GM23338 (cell line): ENCODE measurements at regions not wholly inside any gene's neighbourhood (a gene's known extent, or its start where the extent isn't known, plus 50 kb on each side); places are given as distances from the start of the nearest gene placed in this dataset.

Experiments
- CREB1 ChIP-seq: fragments of 250-450 bp; sonication (Bioruptor Pico); IDR thresholded peaks from 2 replicates; pipeline ENCODE4 v1.5.0; 2020; ENCODE audit warnings: low read depth, mild to moderate bottlenecking, moderate library complexity
- ETS1 ChIP-seq: IDR thresholded peaks from 2 replicates; pipeline ENCODE4 v1.6.1; 2016; ENCODE audit warnings: antibody characterized with exemption
- EZH2 ChIP-seq: fragments of 200-600 bp; sonication (generic); IDR thresholded peaks from one replicate; pipeline ENCODE4 v1.8.0; 2017; ENCODE audit warnings: antibody characterized with exemption, mild to moderate bottlenecking, low read depth; ENCODE audit not compliant: unreplicated experiment
- EZH2phosphoT487 ChIP-seq: fragments of 200-600 bp; sonication (generic); IDR thresholded peaks from one replicate; pipeline ENCODE4 v1.8.1; 2018; ENCODE audit warnings: antibody characterized with exemption; ENCODE audit not compliant: unreplicated experiment
- JUNB ChIP-seq: IDR thresholded peaks from one replicate; pipeline ENCODE4 v1.6.1; 2016; ENCODE audit warnings: antibody characterized with exemption; ENCODE audit not compliant: unreplicated experiment
- NANOG ChIP-seq: IDR thresholded peaks from 2 replicates; pipeline ENCODE4 v1.6.1; 2016; ENCODE audit warnings: antibody characterized with exemption, borderline replicate concordance
- POLR2AphosphoS5 ChIP-seq: IDR thresholded peaks from 2 replicates; pipeline ENCODE4 v1.6.1; 2016; ENCODE audit warnings: antibody characterized with exemption, low read depth
- STAT1 ChIP-seq: IDR thresholded peaks from one replicate; pipeline ENCODE4 v1.6.1; 2016; ENCODE audit warnings: antibody characterized with exemption; ENCODE audit not compliant: unreplicated experiment
- ZNF114 ChIP-seq: fragments of 250-450 bp; sonication (Bioruptor Pico); IDR thresholded peaks from 2 replicates; pipeline ENCODE4 v1.5.0; 2020; ENCODE audit warnings: mild to moderate bottlenecking, moderate library complexity
- ZNF331 ChIP-seq: fragments of 250-450 bp; sonication (Bioruptor Pico); IDR thresholded peaks from 2 replicates; pipeline ENCODE4 v1.5.0; 2020; ENCODE audit warnings: low read depth, mild to moderate bottlenecking, moderate library complexity
- TF ChIP-seq, protein P1 (sequence below): IDR thresholded peaks from one replicate; pipeline ENCODE4 v1.6.1; 2018; ENCODE audit warnings: antibody characterized with exemption; ENCODE audit not compliant: unreplicated experiment
- TF ChIP-seq, protein P2 (sequence below), 2 experiments: fragments of 200-600 bp in 1 of 2; sonication (generic) in 1 of 2; conservative IDR thresholded peaks; 2 replicates each; pipeline versions ENCODE4 v1.5.1 to v1.6.1; 2016 to 2017; ENCODE audit warnings: antibody characterized with exemption in 2 of 2, low read depth in 2 of 2, mild to moderate bottlenecking in 2 of 2, moderate library complexity in 1 of 2
- TF ChIP-seq, protein P3 (sequence below): fragments of 250-450 bp; sonication (Bioruptor Pico); IDR thresholded peaks from 2 replicates; pipeline ENCODE4 v1.5.0; 2020; ENCODE audit warnings: mild to moderate bottlenecking, moderate library complexity

DNA sequence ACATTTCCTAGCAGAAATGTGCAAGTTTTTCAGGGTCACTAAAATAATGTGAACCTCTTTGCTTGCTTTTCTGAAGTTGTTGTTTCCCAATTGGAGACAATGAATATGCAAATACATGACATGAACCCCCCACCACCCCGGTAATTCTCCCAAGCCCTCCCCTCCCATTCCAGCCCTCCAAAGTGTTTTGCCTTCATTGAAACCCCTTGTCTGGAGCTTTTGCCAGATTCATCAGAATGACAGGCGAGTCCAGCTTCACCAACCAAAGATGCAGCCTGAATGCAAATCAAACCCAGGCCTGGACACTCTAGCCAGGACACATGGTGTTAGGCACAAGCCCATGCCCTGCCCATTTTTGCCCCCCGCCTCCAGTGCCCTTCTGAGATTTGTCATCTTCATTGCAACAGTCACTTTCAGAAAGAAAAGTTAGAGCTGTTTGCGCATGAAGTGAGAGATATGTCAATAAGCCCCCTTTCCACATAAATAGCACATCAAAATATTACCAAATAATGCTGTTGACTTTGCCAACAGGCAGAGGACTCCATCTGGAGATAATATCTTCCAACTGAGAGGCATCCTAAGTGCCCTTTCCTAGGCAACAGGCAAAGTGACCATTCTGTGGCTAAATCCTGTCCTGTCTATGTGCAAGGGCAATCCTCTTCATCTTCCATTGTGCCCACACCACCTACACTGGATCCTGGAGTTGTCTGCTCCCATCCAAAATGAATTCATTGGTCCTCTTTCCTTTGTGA is 145.6 kb upstream of the NFIA start:
- TF ChIP-seq, protein P1, sequence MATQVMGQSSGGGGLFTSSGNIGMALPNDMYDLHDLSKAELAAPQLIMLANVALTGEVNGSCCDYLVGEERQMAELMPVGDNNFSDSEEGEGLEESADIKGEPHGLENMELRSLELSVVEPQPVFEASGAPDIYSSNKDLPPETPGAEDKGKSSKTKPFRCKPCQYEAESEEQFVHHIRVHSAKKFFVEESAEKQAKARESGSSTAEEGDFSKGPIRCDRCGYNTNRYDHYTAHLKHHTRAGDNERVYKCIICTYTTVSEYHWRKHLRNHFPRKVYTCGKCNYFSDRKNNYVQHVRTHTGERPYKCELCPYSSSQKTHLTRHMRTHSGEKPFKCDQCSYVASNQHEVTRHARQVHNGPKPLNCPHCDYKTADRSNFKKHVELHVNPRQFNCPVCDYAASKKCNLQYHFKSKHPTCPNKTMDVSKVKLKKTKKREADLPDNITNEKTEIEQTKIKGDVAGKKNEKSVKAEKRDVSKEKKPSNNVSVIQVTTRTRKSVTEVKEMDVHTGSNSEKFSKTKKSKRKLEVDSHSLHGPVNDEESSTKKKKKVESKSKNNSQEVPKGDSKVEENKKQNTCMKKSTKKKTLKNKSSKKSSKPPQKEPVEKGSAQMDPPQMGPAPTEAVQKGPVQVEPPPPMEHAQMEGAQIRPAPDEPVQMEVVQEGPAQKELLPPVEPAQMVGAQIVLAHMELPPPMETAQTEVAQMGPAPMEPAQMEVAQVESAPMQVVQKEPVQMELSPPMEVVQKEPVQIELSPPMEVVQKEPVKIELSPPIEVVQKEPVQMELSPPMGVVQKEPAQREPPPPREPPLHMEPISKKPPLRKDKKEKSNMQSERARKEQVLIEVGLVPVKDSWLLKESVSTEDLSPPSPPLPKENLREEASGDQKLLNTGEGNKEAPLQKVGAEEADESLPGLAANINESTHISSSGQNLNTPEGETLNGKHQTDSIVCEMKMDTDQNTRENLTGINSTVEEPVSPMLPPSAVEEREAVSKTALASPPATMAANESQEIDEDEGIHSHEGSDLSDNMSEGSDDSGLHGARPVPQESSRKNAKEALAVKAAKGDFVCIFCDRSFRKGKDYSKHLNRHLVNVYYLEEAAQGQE = no peak
- TF ChIP-seq, protein P2, sequence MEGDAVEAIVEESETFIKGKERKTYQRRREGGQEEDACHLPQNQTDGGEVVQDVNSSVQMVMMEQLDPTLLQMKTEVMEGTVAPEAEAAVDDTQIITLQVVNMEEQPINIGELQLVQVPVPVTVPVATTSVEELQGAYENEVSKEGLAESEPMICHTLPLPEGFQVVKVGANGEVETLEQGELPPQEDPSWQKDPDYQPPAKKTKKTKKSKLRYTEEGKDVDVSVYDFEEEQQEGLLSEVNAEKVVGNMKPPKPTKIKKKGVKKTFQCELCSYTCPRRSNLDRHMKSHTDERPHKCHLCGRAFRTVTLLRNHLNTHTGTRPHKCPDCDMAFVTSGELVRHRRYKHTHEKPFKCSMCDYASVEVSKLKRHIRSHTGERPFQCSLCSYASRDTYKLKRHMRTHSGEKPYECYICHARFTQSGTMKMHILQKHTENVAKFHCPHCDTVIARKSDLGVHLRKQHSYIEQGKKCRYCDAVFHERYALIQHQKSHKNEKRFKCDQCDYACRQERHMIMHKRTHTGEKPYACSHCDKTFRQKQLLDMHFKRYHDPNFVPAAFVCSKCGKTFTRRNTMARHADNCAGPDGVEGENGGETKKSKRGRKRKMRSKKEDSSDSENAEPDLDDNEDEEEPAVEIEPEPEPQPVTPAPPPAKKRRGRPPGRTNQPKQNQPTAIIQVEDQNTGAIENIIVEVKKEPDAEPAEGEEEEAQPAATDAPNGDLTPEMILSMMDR (conservative IDR thresholded peaks at IDR 0.05; ENCODE audit: low read depth in 2 of 2) = no peak
- TF ChIP-seq CREB1 (CRISPR knock-in tag) (no peak), EZH2phosphoT487 (no peak), JUNB (no peak), EZH2 (no peak), STAT1 (no peak), POLR2AphosphoS5 (no peak), NANOG (no peak), ETS1 (no peak), ZNF331 (CRISPR knock-in tag) (no peak), ZNF114 (CRISPR knock-in tag) (no peak)
- TF ChIP-seq, protein P3, sequence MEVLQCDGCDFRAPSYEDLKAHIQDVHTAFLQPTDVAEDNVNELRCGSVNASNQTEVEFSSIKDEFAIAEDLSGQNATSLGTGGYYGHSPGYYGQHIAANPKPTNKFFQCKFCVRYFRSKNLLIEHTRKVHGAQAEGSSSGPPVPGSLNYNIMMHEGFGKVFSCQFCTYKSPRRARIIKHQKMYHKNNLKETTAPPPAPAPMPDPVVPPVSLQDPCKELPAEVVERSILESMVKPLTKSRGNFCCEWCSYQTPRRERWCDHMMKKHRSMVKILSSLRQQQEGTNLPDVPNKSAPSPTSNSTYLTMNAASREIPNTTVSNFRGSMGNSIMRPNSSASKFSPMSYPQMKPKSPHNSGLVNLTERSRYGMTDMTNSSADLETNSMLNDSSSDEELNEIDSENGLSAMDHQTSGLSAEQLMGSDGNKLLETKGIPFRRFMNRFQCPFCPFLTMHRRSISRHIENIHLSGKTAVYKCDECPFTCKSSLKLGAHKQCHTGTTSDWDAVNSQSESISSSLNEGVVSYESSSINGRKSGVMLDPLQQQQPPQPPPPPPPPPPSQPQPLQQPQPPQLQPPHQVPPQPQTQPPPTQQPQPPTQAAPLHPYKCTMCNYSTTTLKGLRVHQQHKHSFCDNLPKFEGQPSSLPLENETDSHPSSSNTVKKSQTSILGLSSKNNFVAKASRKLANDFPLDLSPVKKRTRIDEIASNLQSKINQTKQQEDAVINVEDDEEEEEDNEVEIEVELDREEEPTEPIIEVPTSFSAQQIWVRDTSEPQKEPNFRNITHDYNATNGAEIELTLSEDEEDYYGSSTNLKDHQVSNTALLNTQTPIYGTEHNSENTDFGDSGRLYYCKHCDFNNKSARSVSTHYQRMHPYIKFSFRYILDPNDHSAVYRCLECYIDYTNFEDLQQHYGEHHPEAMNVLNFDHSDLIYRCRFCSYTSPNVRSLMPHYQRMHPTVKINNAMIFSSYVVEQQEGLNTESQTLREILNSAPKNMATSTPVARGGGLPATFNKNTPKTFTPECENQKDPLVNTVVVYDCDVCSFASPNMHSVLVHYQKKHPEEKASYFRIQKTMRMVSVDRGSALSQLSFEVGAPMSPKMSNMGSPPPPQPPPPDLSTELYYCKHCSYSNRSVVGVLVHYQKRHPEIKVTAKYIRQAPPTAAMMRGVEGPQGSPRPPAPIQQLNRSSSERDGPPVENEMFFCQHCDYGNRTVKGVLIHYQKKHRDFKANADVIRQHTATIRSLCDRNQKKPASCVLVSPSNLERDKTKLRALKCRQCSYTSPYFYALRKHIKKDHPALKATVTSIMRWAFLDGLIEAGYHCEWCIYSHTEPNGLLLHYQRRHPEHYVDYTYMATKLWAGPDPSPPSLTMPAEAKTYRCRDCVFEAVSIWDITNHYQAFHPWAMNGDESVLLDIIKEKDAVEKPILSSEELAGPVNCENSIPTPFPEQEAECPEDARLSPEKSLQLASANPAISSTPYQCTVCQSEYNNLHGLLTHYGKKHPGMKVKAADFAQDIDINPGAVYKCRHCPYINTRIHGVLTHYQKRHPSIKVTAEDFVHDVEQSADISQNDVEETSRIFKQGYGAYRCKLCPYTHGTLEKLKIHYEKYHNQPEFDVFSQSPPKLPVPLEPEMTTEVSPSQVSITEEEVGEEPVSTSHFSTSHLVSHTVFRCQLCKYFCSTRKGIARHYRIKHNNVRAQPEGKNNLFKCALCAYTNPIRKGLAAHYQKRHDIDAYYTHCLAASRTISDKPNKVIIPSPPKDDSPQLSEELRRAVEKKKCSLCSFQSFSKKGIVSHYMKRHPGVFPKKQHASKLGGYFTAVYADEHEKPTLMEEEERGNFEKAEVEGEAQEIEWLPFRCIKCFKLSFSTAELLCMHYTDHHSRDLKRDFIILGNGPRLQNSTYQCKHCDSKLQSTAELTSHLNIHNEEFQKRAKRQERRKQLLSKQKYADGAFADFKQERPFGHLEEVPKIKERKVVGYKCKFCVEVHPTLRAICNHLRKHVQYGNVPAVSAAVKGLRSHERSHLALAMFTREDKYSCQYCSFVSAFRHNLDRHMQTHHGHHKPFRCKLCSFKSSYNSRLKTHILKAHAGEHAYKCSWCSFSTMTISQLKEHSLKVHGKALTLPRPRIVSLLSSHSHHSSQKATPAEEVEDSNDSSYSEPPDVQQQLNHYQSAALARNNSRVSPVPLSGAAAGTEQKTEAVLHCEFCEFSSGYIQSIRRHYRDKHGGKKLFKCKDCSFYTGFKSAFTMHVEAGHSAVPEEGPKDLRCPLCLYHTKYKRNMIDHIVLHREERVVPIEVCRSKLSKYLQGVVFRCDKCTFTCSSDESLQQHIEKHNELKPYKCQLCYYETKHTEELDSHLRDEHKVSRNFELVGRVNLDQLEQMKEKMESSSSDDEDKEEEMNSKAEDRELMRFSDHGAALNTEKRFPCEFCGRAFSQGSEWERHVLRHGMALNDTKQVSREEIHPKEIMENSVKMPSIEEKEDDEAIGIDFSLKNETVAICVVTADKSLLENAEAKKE (CRISPR knock-in tag) = no peak
